DOHH2 (cell line): ENCODE measurements at regions not wholly inside any gene's neighbourhood (a gene's known extent, or its start where the extent isn't known, plus 50 kb on each side); places are given as distances from the start of the nearest gene placed in this dataset.

Experiments used
- EZH2phosphoT487 ChIP-seq: fragments of 200-600 bp; sonication (generic); IDR thresholded peaks from 2 replicates; pipeline ENCODE4 v1.6.1; 2017; ENCODE audit warnings: borderline replicate concordance, mild to moderate bottlenecking, antibody characterized with exemption, low read length, moderate library complexity, mixed read lengths
- TF ChIP-seq, protein P1 (sequence below): fragments of 200-600 bp; sonication (generic); IDR thresholded peaks from one replicate; pipeline ENCODE4 v1.5.1; 2014; ENCODE audit warnings: antibody characterized with exemption, mild to moderate bottlenecking, low read depth, low read length; ENCODE audit not compliant: poor library complexity, severe bottlenecking

DNA sequence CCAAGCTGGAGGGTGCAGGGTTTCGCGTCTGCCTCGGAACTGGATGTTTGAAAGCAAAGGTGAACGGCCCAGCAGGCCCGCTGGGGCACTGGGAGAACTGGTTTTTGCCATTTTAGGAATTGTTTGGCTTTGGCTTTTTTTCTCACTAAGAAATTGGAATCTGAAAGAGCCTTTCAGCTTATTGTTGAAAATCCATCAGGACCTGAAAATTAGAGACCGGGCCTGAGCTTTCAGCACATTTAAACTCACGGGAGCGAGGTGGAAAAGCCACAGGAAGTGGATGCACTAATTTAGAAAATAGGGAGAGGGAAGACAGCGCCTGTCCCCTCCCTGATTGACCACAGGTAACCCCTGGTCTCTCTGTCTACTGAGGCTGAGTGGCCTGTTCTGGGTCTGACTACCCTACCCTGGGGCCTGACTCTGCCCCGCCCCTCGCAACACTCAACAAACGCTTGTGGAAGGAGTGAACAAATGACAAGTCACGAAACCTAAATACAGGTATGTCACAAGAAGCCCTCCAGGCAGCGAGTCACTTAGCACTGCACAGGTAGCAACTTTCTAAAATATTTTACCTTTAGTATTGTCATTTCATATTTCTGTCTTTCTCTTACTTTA lies 100.3 kb upstream of the MBOAT2 start:
- TF ChIP-seq, protein P1, sequence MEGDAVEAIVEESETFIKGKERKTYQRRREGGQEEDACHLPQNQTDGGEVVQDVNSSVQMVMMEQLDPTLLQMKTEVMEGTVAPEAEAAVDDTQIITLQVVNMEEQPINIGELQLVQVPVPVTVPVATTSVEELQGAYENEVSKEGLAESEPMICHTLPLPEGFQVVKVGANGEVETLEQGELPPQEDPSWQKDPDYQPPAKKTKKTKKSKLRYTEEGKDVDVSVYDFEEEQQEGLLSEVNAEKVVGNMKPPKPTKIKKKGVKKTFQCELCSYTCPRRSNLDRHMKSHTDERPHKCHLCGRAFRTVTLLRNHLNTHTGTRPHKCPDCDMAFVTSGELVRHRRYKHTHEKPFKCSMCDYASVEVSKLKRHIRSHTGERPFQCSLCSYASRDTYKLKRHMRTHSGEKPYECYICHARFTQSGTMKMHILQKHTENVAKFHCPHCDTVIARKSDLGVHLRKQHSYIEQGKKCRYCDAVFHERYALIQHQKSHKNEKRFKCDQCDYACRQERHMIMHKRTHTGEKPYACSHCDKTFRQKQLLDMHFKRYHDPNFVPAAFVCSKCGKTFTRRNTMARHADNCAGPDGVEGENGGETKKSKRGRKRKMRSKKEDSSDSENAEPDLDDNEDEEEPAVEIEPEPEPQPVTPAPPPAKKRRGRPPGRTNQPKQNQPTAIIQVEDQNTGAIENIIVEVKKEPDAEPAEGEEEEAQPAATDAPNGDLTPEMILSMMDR = no peak
- TF ChIP-seq EZH2phosphoT487 = no peak
